SK-N-MC (cell line): ENCODE measurements at regions not wholly inside any gene's neighbourhood (a gene's known extent, or its start where the extent isn't known, plus 50 kb on each side); places are given as distances from the start of the nearest gene placed in this dataset.
A peak's percentile ranks its signal among the peaks of the same experiment; 100 is the strongest.

Experiments used
- DNase-seq: peaks from one replicate; pipeline ENCODE4 v3.0.0-alpha.2; 2011; ENCODE audit warnings: low read depth, low spot score
- H3K27ac ChIP-seq: fragments of 200-600 bp; sonication (generic); 2 replicates; pipeline ENCODE4 v1.5.1; 2016; ENCODE audit warnings: mixed run types
- H3K36me3 ChIP-seq: fragments of 200-600 bp; sonication (generic); 2 replicates; pipeline ENCODE4 v1.6.1; 2017; ENCODE audit warnings: antibody characterized with exemption, low read length, mixed read lengths; ENCODE audit not compliant: insufficient read depth
- H3K4me3 ChIP-seq: fragments of 200-600 bp; sonication (generic); 2 replicates; pipeline ENCODE4 v1.5.1; 2016
- H3K9ac ChIP-seq: fragments of 200-600 bp; sonication (generic); 2 replicates; pipeline ENCODE4 v1.8.0; 2017; ENCODE audit warnings: mixed run types, mixed read lengths; ENCODE audit not compliant: insufficient read length
- H3K9me3 ChIP-seq: fragments of 200-600 bp; sonication (generic); 2 replicates; pipeline ENCODE4 v1.6.1; 2017; ENCODE audit warnings: low read depth, mild to moderate bottlenecking, antibody characterized with exemption, low read length, moderate library complexity, mixed read lengths
- EZH2 ChIP-seq: fragments of 200-600 bp; sonication (generic); IDR thresholded peaks from one replicate; pipeline ENCODE4 v1.6.1; 2017; ENCODE audit warnings: antibody characterized with exemption
- FOXP2 ChIP-seq: optimal IDR thresholded peaks from 2 replicates; pipeline ENCODE3; 2011; ENCODE audit warnings: mild to moderate bottlenecking, moderate library complexity; ENCODE audit not compliant: insufficient read depth; ENCODE audit errors: extremely low read length, control extremely low read depth
- POLR2AphosphoS5 ChIP-seq: IDR thresholded peaks from 2 replicates; pipeline ENCODE4 v1.6.1; 2012; ENCODE audit warnings: mild to moderate bottlenecking, low read depth, low read length, borderline replicate concordance

DNA sequence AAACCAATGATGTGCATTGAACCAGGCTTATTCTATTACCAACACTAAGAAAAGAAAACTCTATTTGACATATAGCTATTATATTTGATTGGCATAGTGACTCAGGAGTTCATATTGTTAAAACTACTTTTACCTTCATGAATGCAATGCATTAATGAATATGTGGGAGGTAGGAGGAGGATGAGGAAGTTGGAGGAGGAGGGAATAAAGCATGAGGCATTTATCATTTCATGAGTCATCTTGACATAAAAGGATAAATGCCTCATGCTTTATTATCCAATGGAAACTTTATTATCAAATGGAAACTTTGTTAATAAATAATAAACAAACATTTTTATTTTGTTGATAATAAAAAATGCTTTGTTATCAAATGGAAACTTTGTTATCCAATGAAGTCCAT lies 116.5 kb downstream of the SPRY2 start:
- H3K9me3 ChIP-seq = no peaks in the 10 kb centered on the region
- no peak overlapping the region for H3K27ac ChIP-seq
- H3K4me3 ChIP-seq = no peak overlapping the region
- DNase-seq = no peak
- H3K9ac ChIP-seq = no peak overlapping the region
- no peaks in the 10 kb centered on the region for H3K36me3 ChIP-seq
- no peak for TF ChIP-seq EZH2

DNA sequence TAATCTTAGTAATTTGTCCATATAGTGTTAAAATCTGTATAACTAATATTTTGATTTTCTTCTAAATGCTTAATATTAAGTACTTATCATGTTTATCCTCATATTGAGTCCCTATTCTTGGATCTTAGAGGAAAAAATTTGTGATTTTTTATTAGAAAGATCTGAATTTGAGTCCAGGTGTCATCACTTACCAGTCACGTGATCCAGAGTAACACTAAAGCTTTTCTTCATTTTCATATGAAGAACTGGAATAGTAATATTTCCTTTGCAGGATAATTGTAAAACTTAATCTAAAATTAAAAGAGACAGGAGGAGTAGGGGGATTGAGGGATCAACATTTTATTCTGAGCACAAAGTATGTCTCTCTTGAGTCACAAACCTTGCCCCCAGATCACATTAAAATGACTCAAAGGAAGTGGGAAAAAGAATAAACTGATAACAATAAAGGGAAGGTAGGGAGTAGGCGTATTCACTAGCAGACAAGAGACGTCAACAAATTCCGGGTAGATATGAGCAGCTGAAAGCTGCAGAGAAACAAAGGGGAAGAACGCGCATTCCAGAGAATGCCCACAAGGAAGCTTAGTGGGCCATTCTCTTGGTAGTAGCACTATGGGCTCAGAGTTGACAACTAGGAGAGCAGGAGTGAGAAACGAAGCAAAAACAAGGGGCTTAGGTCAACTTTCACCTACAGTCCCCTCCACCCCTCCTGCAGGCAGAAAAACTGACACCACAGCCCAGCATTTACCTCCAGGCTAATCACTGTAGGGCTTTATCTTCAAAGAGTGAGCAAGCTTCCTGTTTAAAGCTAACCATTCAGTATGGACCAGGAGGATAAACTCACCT lies 123.1 kb downstream of the SPRY2 start:
- H3K9me3 ChIP-seq = no peaks in the 10 kb centered on the region
- TF ChIP-seq FOXP2 = no peak
- TF ChIP-seq EZH2 = no peak
- no peak for TF ChIP-seq POLR2AphosphoS5
- H3K27ac ChIP-seq = no peak overlapping the region
- H3K9ac ChIP-seq = no peak overlapping the region
- no peaks in the 10 kb centered on the region for H3K36me3 ChIP-seq
- H3K4me3 ChIP-seq = no peak overlapping the region
- no peak for DNase-seq

DNA sequence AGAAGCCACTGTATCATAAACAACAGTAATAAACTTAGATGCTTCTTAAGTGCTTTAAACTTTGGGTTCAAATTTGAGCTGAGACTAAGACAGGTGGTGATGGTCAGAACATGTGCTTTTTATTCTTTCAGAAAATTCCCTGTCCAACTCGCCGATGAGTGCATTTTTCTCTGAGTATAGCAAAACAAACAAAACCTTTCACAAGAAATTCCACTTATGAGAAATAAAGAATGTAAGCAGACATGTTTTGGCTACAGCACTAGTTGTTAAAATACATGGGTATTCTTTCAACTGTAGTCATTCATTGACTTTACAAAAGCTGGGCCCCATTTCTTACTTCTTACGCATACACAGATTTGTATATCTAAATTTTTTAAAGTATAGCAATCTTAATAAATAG lies 125.6 kb downstream of the SPRY2 start:
- Histone ChIP-seq H3K4me3 (no peak overlapping the region; the same call in 1 of the 2 replicates), H3K27ac (peak overlapping the region; percentile 27), H3K9me3 (no peaks in the 10 kb centered on the region), H3K9ac (no peak overlapping the region), H3K36me3 (no peaks in the 10 kb centered on the region)
- no peak for TF ChIP-seq EZH2
- no peak for TF ChIP-seq POLR2AphosphoS5
- TF ChIP-seq FOXP2 = no peak
- DNase-seq = no peak

DNA sequence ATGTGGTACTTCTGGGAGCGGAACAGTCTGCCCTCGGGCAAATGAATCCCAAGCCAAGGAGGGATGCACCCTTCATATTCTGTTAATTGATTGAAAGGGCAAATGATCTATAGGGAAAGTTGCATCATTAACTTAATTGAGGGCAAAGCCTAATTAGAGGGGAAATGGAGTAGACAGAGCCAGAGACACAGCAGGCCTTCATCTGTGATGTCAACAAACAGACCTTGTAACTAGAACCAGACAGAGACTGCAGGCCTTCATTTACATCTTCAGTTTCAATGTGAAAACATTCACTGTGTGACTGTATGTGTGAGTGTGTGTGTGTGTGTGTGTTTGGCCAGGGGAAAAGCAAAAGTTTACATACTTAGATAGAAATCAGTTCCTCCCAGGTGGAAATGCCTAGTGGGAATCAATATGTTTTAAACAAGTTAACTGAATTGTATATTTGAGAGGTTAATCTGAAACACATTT lies 126.4 kb downstream of the SPRY2 start:
- H3K9ac ChIP-seq = no peak overlapping the region

DNA sequence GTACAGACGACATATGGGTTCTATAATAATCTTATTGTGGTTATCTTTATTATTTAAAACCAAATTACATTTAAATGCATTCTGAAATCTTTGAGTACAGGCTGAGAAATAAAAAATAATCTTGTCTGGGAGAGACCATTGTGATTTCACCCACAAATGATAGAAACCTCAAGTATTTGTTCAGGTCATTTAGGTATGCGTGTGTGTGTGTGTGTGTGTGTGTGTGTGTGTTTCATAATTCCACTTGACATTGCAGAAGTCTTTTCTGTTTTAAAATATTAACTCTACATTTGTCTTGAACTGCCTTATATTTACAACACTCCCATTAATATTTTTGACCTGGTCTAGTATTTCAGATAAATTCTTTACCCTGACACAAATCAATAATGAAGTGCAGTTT lies 126.9 kb downstream of the SPRY2 start:
- Histone ChIP-seq H3K9me3 (no peaks in the 10 kb centered on the region), H3K4me3 (peak overlapping the region; percentile 40), H3K27ac (peak overlapping the region; percentile 44), H3K36me3 (no peaks in the 10 kb centered on the region), H3K9ac (no peak overlapping the region)
- TF ChIP-seq EZH2 (no peak), FOXP2 (no peak), POLR2AphosphoS5 (no peak)
- DNase-seq = no peak

More for the DNA sequence above, 126.4 kb downstream of the SPRY2 start:
- Histone ChIP-seq H3K36me3 (no peaks in the 10 kb centered on the region), H3K9me3 (no peaks in the 10 kb centered on the region), H3K27ac (peak overlapping the region; percentile 44), H3K4me3 (peak overlapping the region; percentile 40)
- TF ChIP-seq EZH2 = no peak
- peak; percentile 97 for TF ChIP-seq FOXP2
- peak; percentile 70 for DNase-seq

DNA sequence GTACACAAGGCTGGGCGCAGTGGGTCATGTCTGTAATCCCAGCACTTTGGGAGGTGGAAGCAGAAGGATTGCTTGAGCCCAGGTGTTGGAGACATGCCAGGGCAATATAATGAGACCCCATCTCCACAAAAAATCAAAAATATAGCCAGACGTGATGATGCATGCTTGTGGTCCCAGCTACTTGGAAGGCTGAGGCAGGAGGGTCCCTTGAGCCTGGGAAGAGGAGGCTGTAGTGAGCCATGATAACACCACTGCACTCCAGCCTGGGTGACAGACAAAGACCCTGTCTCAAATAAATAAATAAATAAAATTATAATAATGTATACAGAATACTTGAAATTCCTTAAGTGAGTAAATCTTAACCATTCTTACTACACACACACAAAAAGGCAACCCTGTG lies 127.7 kb downstream of the SPRY2 start:
- no peaks in the 10 kb centered on the region for H3K36me3 ChIP-seq
- no peaks in the 10 kb centered on the region for H3K9me3 ChIP-seq
- no peak overlapping the region for H3K27ac ChIP-seq
- no peak for DNase-seq
- H3K4me3 ChIP-seq = no peak overlapping the region
- H3K9ac ChIP-seq = no peak overlapping the region
- TF ChIP-seq POLR2AphosphoS5 = no peak
- TF ChIP-seq EZH2 = no peak
- no peak for TF ChIP-seq FOXP2

DNA sequence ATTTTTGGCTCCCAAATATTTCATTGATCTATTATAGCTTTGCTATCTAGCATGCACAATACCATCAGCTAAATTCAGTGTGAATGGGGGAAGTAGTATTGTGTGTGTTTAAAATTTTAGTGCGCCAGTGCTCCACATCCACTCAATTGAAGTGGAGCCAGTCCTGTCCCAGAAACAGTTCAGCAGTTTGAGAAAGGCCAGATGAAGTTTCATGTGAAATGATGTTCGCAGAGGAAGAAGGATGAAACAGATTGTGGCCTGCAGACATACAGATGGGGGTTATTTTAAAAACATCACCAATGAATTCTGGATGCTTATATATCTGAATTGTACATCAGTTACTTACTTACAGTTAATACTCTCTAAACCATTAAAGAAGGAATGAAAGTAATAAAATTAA lies 129.4 kb downstream of the SPRY2 start:
- no peak overlapping the region for H3K27ac ChIP-seq

DNA sequence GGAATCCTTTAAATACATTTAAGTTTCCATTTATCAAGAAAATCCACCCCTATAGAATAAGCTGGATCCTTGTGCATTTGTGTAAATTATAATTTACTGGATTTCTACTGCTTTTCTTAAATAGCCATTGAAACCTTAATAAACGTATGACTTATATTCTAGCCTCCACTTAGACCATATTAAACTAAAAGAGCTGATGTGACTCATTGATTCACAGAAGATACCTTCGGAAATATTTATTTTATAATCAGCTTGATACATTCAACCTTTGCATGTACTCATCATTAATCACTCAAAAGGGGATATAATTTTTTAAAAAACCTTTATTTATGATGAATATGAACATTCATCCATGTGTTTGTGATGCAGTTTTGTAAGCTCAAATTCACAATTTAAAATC lies 136.3 kb downstream of the SPRY2 start:
- Histone ChIP-seq H3K27ac (no peak overlapping the region), H3K4me3 (no peak overlapping the region), H3K9me3 (no peaks in the 10 kb centered on the region), H3K9ac (no peak overlapping the region), H3K36me3 (no peaks in the 10 kb centered on the region)
- no peak for TF ChIP-seq FOXP2
- TF ChIP-seq POLR2AphosphoS5 = no peak
- no peak for TF ChIP-seq EZH2
- DNase-seq = no peak

More for the DNA sequence above, 129.4 kb downstream of the SPRY2 start:
- Histone ChIP-seq H3K36me3 (no peaks in the 10 kb centered on the region), H3K9ac (no peak overlapping the region), H3K4me3 (no peak overlapping the region), H3K9me3 (no peaks in the 10 kb centered on the region)
- no peak for DNase-seq
- no peak for TF ChIP-seq FOXP2
- TF ChIP-seq EZH2 = no peak
- no peak for TF ChIP-seq POLR2AphosphoS5

DNA sequence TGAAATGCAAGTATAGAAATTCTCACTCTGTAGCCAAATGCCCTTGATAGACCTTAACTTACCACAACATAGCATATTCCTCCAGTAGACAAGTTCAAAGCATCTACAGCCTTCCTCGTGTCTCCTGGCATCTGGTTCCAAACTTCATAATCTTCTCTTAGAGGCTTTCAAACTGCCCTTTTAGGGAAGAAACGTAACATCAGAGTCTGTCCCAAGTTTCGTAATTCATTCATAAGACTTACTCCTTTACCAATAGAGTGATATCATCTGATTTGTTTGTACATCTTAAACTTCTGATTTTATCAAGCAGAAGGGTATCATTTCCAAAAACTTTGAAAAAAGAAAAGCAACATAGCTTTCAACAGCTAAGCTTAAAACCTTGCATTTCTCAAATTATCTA lies 137.4 kb downstream of the SPRY2 start:
- TF ChIP-seq EZH2 = no peak
- TF ChIP-seq FOXP2 = no peak
- no peak for TF ChIP-seq POLR2AphosphoS5
- DNase-seq = no peak

More for the DNA sequence above, 137.4 kb downstream of the SPRY2 start:
- Histone ChIP-seq H3K9ac (no peak overlapping the region), H3K4me3 (no peak overlapping the region), H3K27ac (no peak overlapping the region), H3K9me3 (no peaks in the 10 kb centered on the region), H3K36me3 (no peaks in the 10 kb centered on the region)
